ENCODE measurements at regions not wholly inside any gene's neighbourhood (a gene's known extent, or its start where the extent isn't known, plus 50 kb on each side); places are given as distances from the start of the nearest gene placed in this dataset.

DNA sequence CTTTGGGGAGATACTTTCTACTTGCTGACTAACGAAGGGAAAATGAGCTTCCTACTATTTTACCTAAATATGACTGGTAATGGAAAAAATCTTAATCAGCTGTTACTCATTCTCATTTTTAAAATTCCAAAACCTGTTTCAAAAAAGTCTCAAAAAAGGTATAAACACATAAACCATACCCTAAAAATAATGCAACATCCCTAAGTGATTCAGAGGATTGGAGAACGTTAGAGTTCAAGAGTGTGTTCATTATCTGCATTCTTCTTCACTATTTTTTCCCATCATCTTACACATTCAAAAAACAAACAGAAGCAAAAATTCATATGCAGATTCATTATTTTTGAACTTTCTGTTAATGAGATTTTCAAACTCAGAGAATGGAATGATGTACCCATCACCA lies 150.4 kb upstream of the GNAI1 start:
- no peak for TF ChIP-seq EZH2 (IDR thresholded peaks at IDR 0.05)
- no peak for TF ChIP-seq POLR2AphosphoS5 (IDR thresholded peaks at IDR 0.05; ENCODE audit: borderline replicate concordance, low read depth, low read length)
- no peak for TF ChIP-seq FOXP2 (optimal IDR thresholded peaks at IDR 0.05; ENCODE audit: control extremely low read depth, extremely low read length, insufficient read depth)
